Endothelial cell of hepatic sinusoid (primary cell): ENCODE measurements at regions not wholly inside any gene's neighbourhood (a gene's known extent, or its start where the extent isn't known, plus 50 kb on each side); places are given as distances from the start of the nearest gene placed in this dataset.
"Not testable (repeated sequence)": the region's sequence is repeated elsewhere in the genome, so short reads cannot be mapped to it uniquely, and the experiment has no call there.

Experiments
- in situ Hi-C: cut with HindIII; loops from 2 replicates; pipeline ENCODE4 v1.10.0; 2017; ENCODE audit warnings: low sequenced_read_pairs

GRCh38 chr12:86729739-86730138, 473.5 kb upstream of the MGAT4C start:
- in situ Hi-C loops = loop anchor here (5.0 kb wide), 1 partner anchor 83 kb away; no protein-coding TSS in a partner anchor

- in situ Hi-C loops = no loop called here
Observed at GRCh38 chr12:86727160-86727559, 471.0 kb upstream of the MGAT4C start.

GRCh38 chr12:86724716-86725115, 468.5 kb upstream of the MGAT4C start:
- in situ Hi-C loops = no loop called here

- in situ Hi-C loops = no loop called here
Observed at GRCh38 chr12:86723326-86723725, 467.1 kb upstream of the MGAT4C start.

GRCh38 chr12:86721713-86722397, 465.7 kb upstream of the MGAT4C start:
- in situ Hi-C loops = no loop called here

- in situ Hi-C loops = no loop called here
Observed at GRCh38 chr12:86719381-86719780, 463.2 kb upstream of the MGAT4C start.

GRCh38 chr12:86713121-86713520, 456.9 kb upstream of the MGAT4C start:
- in situ Hi-C loops = no loop called here

- in situ Hi-C loops = no loop called here
Observed at GRCh38 chr12:86712425-86712843, 456.2 kb upstream of the MGAT4C start.

- in situ Hi-C loops = no loop called here
Observed at GRCh38 chr12:86711731-86712130, 455.5 kb upstream of the MGAT4C start.

GRCh38 chr12:86710109-86710508, 453.9 kb upstream of the MGAT4C start:
- in situ Hi-C loops = no loop called here

GRCh38 chr12:86709017-86709416, 452.8 kb upstream of the MGAT4C start:
- in situ Hi-C loops = not testable (repeated sequence)

- in situ Hi-C loops = no loop called here
Observed at GRCh38 chr12:86698641-86698980, 442.4 kb upstream of the MGAT4C start.

- in situ Hi-C loops = no loop called here
Observed at GRCh38 chr12:86697916-86698640, 441.9 kb upstream of the MGAT4C start.

GRCh38 chr12:86683568-86684304, 427.5 kb upstream of the MGAT4C start:
- in situ Hi-C loops = no loop called here

- in situ Hi-C loops = no loop called here
Observed at GRCh38 chr12:86681060-86681459, 424.9 kb upstream of the MGAT4C start.

- in situ Hi-C loops = no loop called here
Observed at GRCh38 chr12:86675197-86675596, 419.0 kb upstream of the MGAT4C start.

GRCh38 chr12:86670986-86671385, 414.8 kb upstream of the MGAT4C start:
- in situ Hi-C loops = no loop called here

- in situ Hi-C loops = no loop called here
Observed at GRCh38 chr12:86669010-86669409, 412.8 kb upstream of the MGAT4C start.

- in situ Hi-C loops = no loop called here
Observed at GRCh38 chr12:86666316-86666715, 410.1 kb upstream of the MGAT4C start.

GRCh38 chr12:86663716-86664115, 407.5 kb upstream of the MGAT4C start:
- in situ Hi-C loops = no loop called here

GRCh38 chr12:86663173-86663572, 407.0 kb upstream of the MGAT4C start:
- in situ Hi-C loops = no loop called here

GRCh38 chr12:86662464-86662863, 406.3 kb upstream of the MGAT4C start:
- in situ Hi-C loops = no loop called here
